ENCODE measurements at regions not wholly inside any gene's neighbourhood (a gene's known extent, or its start where the extent isn't known, plus 50 kb on each side); places are given as distances from the start of the nearest gene placed in this dataset.

- TF ChIP-seq EZH2 (optimal IDR thresholded peaks at IDR 0.05; ENCODE audit: low read depth, low read length) (no peak), CTCF (IDR thresholded peaks at IDR 0.05; ENCODE audit: low read length) (no peak)
These were observed 277.1 kb upstream of the UMPS start for GRCh38 chr3:124453189-124453588.
